GM23338 (cell line): ENCODE measurements at regions not wholly inside any gene's neighbourhood (a gene's known extent, or its start where the extent isn't known, plus 50 kb on each side); places are given as distances from the start of the nearest gene placed in this dataset.

Source experiments
- ATAC-seq: fragments of 200-7000 bp; cut with Tn5 transposase; 3 replicates; pipeline ENCODE4 v1.9.1; 2020
- DNase-seq: peaks from one replicate; pipeline ENCODE4 v3.0.0-alpha.2; 2015; ENCODE audit warnings: low spot score
- H2AFZ ChIP-seq: fragments of 200-600 bp; sonication (generic); 2 replicates; pipeline ENCODE4 v1.8.0; 2016; ENCODE audit warnings: antibody characterized with exemption, mild to moderate bottlenecking, moderate library complexity
- H3F3A ChIP-seq: fragments of 200-600 bp; sonication (generic); replicated peaks from 2 replicates; pipeline ENCODE4 v1.8.0; 2017; ENCODE audit warnings: antibody characterized with exemption, mixed run types, low read depth
- H3K27ac ChIP-seq: fragments of 200-600 bp; sonication (generic); 2 replicates; pipeline ENCODE4 v1.6.1; 2016; ENCODE audit warnings: low read depth
- H3K27me3 ChIP-seq: fragments of 200-600 bp; sonication (generic); 2 replicates; pipeline ENCODE4 v1.8.0; 2016; ENCODE audit warnings: mild to moderate bottlenecking, mixed run types, moderate library complexity; ENCODE audit not compliant: insufficient read depth
- H3K36me3 ChIP-seq: fragments of 200-600 bp; sonication (generic); 2 replicates; pipeline ENCODE4 v1.8.0; 2016; ENCODE audit warnings: mild to moderate bottlenecking; ENCODE audit not compliant: insufficient read depth
- H3K4me1 ChIP-seq: fragments of 200-600 bp; sonication (generic); 2 replicates; pipeline ENCODE4 v1.8.0; 2016; ENCODE audit warnings: mild to moderate bottlenecking, moderate library complexity; ENCODE audit not compliant: insufficient read depth
- H3K4me2 ChIP-seq: fragments of 200-600 bp; sonication (generic); 2 replicates; pipeline ENCODE4 v1.7.1; 2017; ENCODE audit warnings: mixed run types
- H3K4me3 ChIP-seq: fragments of 200-600 bp; sonication (generic); 2 replicates; pipeline ENCODE4 v1.6.1; 2016; ENCODE audit warnings: mixed run types
- H3K79me2 ChIP-seq: fragments of 200-600 bp; sonication (generic); replicated peaks from 2 replicates; pipeline ENCODE4 v1.8.0; 2017; ENCODE audit warnings: mild to moderate bottlenecking; ENCODE audit not compliant: insufficient read depth
- H3K9me2 ChIP-seq: fragments of 200-600 bp; sonication (generic); 2 replicates; pipeline ENCODE4 v1.8.0; 2017; ENCODE audit not compliant: insufficient read depth
- H4K20me1 ChIP-seq: fragments of 200-600 bp; sonication (generic); replicated peaks from 2 replicates; pipeline ENCODE4 v1.8.0; 2017; ENCODE audit warnings: mild to moderate bottlenecking; ENCODE audit not compliant: insufficient read depth
- H3K27ac Mint-ChIP-seq: 2 replicates; pipeline ENCODE4 v1.8.0; 2020; ENCODE audit warnings: inconsistent platforms, mild to moderate bottlenecking, moderate library complexity, mixed read lengths
- H3K27me3 Mint-ChIP-seq: 3 replicates; pipeline ENCODE4 v1.8.0; 2022; ENCODE audit warnings: low read depth, mild to moderate bottlenecking, moderate library complexity, mixed read lengths, inconsistent platforms; ENCODE audit not compliant: insufficient read depth, poor library complexity
- H3K36me3 Mint-ChIP-seq: 3 replicates; pipeline ENCODE4 v1.8.0; 2021; ENCODE audit warnings: low read depth, mild to moderate bottlenecking, inconsistent platforms, moderate library complexity, mixed read lengths
- H3K4me1 Mint-ChIP-seq: 3 replicates; pipeline ENCODE4 v1.8.0; 2020; ENCODE audit warnings: mild to moderate bottlenecking, inconsistent platforms, mixed read lengths
- H3K4me3 Mint-ChIP-seq: 3 replicates; pipeline ENCODE4 v1.8.0; 2021; ENCODE audit warnings: moderate library complexity, mild to moderate bottlenecking, inconsistent platforms, mixed read lengths
- H3K9me3 Mint-ChIP-seq: 3 replicates; pipeline ENCODE4 v1.8.0; 2020; ENCODE audit warnings: moderate library complexity, mild to moderate bottlenecking, inconsistent platforms, mixed read lengths
- CTCF ChIP-seq, 2 experiments: fragments of 200-600 bp in 1 of 2; sonication (generic) in 1 of 2; conservative IDR thresholded peaks; 2 replicates each; pipeline versions ENCODE4 v1.5.1 to v1.6.1; 2016 to 2017; ENCODE audit warnings: antibody characterized with exemption in 2 of 2, low read depth in 2 of 2, mild to moderate bottlenecking in 2 of 2, moderate library complexity in 1 of 2
- ETS1 ChIP-seq: IDR thresholded peaks from 2 replicates; pipeline ENCODE4 v1.6.1; 2016; ENCODE audit warnings: antibody characterized with exemption
- EZH2 ChIP-seq: fragments of 200-600 bp; sonication (generic); IDR thresholded peaks from one replicate; pipeline ENCODE4 v1.8.0; 2017; ENCODE audit warnings: antibody characterized with exemption, mild to moderate bottlenecking, low read depth; ENCODE audit not compliant: unreplicated experiment
- EZH2phosphoT487 ChIP-seq: fragments of 200-600 bp; sonication (generic); IDR thresholded peaks from one replicate; pipeline ENCODE4 v1.8.1; 2018; ENCODE audit warnings: antibody characterized with exemption; ENCODE audit not compliant: unreplicated experiment
- JUNB ChIP-seq: IDR thresholded peaks from one replicate; pipeline ENCODE4 v1.6.1; 2016; ENCODE audit warnings: antibody characterized with exemption; ENCODE audit not compliant: unreplicated experiment
- POLR2AphosphoS5 ChIP-seq: IDR thresholded peaks from 2 replicates; pipeline ENCODE4 v1.6.1; 2016; ENCODE audit warnings: antibody characterized with exemption, low read depth
- STAT1 ChIP-seq: IDR thresholded peaks from one replicate; pipeline ENCODE4 v1.6.1; 2016; ENCODE audit warnings: antibody characterized with exemption; ENCODE audit not compliant: unreplicated experiment
- ZNF114 ChIP-seq: fragments of 250-450 bp; sonication (Bioruptor Pico); IDR thresholded peaks from 2 replicates; pipeline ENCODE4 v1.5.0; 2020; ENCODE audit warnings: mild to moderate bottlenecking, moderate library complexity
- ZNF462 ChIP-seq: fragments of 250-450 bp; sonication (Bioruptor Pico); IDR thresholded peaks from 2 replicates; pipeline ENCODE4 v1.5.0; 2020; ENCODE audit warnings: mild to moderate bottlenecking, moderate library complexity

- TF ChIP-seq ETS1 (no peak), EZH2phosphoT487 (no peak)
Measured at GRCh38 chr1:244779410-244779809, 56.0 kb upstream of the COX20 start (continued).

GRCh38 chr1:244780311-244780710 lies 55.1 kb upstream of the COX20 start:
- H3K27me3 ChIP-seq: no peaks in the 10 kb centered on the region
- ATAC-seq: no peak
- peaks cover 6% of the 10 kb centered on the region for H3K27me3 Mint-ChIP-seq
- no peak overlapping the region for H3K4me2 ChIP-seq
- H3K4me1 Mint-ChIP-seq: peaks cover 3% of the 10 kb centered on the region
- TF ChIP-seq STAT1: no peak
- no peak for TF ChIP-seq ETS1
- H3K4me1 ChIP-seq: no peaks in the 10 kb centered on the region
- H3K9me3 Mint-ChIP-seq: peaks cover 4% of the 10 kb centered on the region; the same call in 2 of the 3 replicates
- H3K4me3 Mint-ChIP-seq: no peak overlapping the region
- H2AFZ ChIP-seq: 0 out of 2 replicates have a peak overlapping the region, but pooled peaks have one; percentile 47
- no peaks in the 10 kb centered on the region for H4K20me1 ChIP-seq
- no peak overlapping the region for H3K27ac Mint-ChIP-seq
- no peak for DNase-seq
- no peaks in the 10 kb centered on the region; the same call in 2 of the 3 replicates for H3K36me3 Mint-ChIP-seq
- no peaks in the 10 kb centered on the region for H3K79me2 ChIP-seq
- H3K9me2 ChIP-seq: no peaks in the 10 kb centered on the region
- H3K36me3 ChIP-seq: no peaks in the 10 kb centered on the region
- H3K4me3 ChIP-seq: no peak overlapping the region
- no peaks in the 10 kb centered on the region for H3F3A ChIP-seq
- H3K27ac ChIP-seq: no peak overlapping the region

GRCh38 chr1:244782056-244782455 lies 53.4 kb upstream of the COX20 start:
- Histone ChIP-seq H3K4me2 (no peak overlapping the region), H3K27ac (no peak overlapping the region), H3K4me1 (peaks cover 11% of the 10 kb centered on the region; the same call in 1 of the 2 replicates), H3K79me2 (no peaks in the 10 kb centered on the region), H2AFZ (no peak overlapping the region), H4K20me1 (no peaks in the 10 kb centered on the region), H3K9me2 (no peaks in the 10 kb centered on the region), H3K27me3 (no peaks in the 10 kb centered on the region), H3F3A (no peaks in the 10 kb centered on the region), H3K36me3 (no peaks in the 10 kb centered on the region), H3K4me3 (no peak overlapping the region)
- H3K9me3 Mint-ChIP-seq: no peaks in the 10 kb centered on the region; the same call in 2 of the 3 replicates
- no peak overlapping the region for H3K4me3 Mint-ChIP-seq
- peaks cover 6% of the 10 kb centered on the region for H3K27me3 Mint-ChIP-seq
- peaks cover 10% of the 10 kb centered on the region for H3K4me1 Mint-ChIP-seq
- no peak for ATAC-seq
- DNase-seq: no peak
- H3K27ac Mint-ChIP-seq: no peak overlapping the region
- H3K36me3 Mint-ChIP-seq: no peaks in the 10 kb centered on the region; the same call in 2 of the 3 replicates
- TF ChIP-seq JUNB: no peak
- TF ChIP-seq ZNF114 (CRISPR knock-in tag): no peak
- TF ChIP-seq POLR2AphosphoS5: no peak
- TF ChIP-seq ZNF462 (CRISPR knock-in tag): no peak
- no peak for TF ChIP-seq STAT1
- TF ChIP-seq EZH2phosphoT487: no peak
- no peak for TF ChIP-seq CTCF (conservative IDR thresholded peaks at IDR 0.05; ENCODE audit: low read depth in 2 of 2)
- no peak for TF ChIP-seq EZH2
